ENCODE measurements at regions not wholly inside any gene's neighbourhood (a gene's known extent, or its start where the extent isn't known, plus 50 kb on each side); places are given as distances from the start of the nearest gene placed in this dataset.

DNA sequence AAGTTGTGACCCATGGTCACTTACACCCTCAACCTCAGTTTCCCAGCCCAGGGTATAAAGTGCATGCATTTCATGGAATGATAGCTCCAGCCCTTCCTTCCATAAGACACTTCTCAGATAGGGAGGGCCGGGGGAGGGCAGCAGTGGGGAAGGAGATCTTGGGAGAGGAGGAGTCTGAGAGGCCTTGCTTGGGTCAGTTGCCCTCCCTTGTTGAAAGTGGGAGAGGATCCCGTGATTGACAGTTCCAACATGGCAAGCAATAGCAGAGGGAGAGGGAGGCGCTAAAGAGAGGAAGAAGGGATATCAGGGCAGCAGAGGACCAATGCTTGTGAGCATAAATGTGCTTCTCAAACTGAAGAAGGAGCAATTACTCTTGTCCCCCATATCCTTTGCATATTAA lies 244.4 kb downstream of the CHRM3 start:
- no peak for TF ChIP-seq EZH2 (IDR thresholded peaks at IDR 0.05; ENCODE audit: borderline replicate concordance, low read depth, low read length, poor library complexity, severe bottlenecking)
- TF ChIP-seq, protein P1, sequence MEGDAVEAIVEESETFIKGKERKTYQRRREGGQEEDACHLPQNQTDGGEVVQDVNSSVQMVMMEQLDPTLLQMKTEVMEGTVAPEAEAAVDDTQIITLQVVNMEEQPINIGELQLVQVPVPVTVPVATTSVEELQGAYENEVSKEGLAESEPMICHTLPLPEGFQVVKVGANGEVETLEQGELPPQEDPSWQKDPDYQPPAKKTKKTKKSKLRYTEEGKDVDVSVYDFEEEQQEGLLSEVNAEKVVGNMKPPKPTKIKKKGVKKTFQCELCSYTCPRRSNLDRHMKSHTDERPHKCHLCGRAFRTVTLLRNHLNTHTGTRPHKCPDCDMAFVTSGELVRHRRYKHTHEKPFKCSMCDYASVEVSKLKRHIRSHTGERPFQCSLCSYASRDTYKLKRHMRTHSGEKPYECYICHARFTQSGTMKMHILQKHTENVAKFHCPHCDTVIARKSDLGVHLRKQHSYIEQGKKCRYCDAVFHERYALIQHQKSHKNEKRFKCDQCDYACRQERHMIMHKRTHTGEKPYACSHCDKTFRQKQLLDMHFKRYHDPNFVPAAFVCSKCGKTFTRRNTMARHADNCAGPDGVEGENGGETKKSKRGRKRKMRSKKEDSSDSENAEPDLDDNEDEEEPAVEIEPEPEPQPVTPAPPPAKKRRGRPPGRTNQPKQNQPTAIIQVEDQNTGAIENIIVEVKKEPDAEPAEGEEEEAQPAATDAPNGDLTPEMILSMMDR (conservative IDR thresholded peaks at IDR 0.05; ENCODE audit: low read depth, low read length) = no peak
- POLR2A ChIA-PET (ENCODE audit: low non-redundant PET) = no interaction called here
- Histone ChIP-seq H3K36me3 (ENCODE audit: insufficient read depth, low read length, poor library complexity, severe bottlenecking) (no peaks in the 10 kb centered on the region), H3K4me3 (ENCODE audit: low read depth, low read length, poor library complexity, severe bottlenecking) (no peak overlapping the region), H3K27me3 (replicated peaks; ENCODE audit: insufficient read depth, low read depth, low read length, poor library complexity) (no peaks in the 10 kb centered on the region), H3K27ac (ENCODE audit: low read depth, low read length, poor library complexity, severe bottlenecking) (no peak overlapping the region), H3K4me1 (ENCODE audit: insufficient read depth, low read length, poor library complexity, severe bottlenecking) (no peaks in the 10 kb centered on the region), H3K9me3 (ENCODE audit: low read depth, low read length, poor library complexity, severe bottlenecking) (no peaks in the 10 kb centered on the region)
- intact Hi-C loops (cut with micrococcal nuclease; ENCODE audit: unreplicated experiment) = no loop called here
- no TSS peak for BruUV-seq (replicated peaks)
- CTCF ChIA-PET = no interaction called here
- DNase-seq (ENCODE audit: low spot score) = no peak

DNA sequence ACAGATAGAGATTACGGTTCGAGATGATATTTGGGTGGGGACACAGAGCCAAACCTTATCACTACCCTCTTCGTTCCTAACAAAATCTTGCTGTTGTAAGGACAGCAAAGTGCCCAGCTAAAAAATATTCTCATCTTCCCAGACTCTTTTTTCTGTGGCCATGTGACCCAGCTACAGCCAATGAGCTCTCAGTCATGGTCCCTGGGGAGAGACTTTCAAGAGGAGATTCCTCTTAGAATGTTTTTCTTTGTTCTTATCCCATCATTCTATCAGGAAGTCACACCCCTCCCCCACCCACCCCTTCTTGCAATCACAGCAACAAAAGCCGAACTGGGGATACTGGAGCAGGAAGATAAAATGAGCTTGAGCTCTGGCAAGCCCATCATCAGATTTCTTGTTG lies 247.1 kb downstream of the CHRM3 start:
- Histone ChIP-seq H3K4me3 (ENCODE audit: low read depth, low read length, poor library complexity, severe bottlenecking) (no peak overlapping the region), H3K9me3 (ENCODE audit: low read depth, low read length, poor library complexity, severe bottlenecking) (no peaks in the 10 kb centered on the region), H3K4me1 (ENCODE audit: insufficient read depth, low read length, poor library complexity, severe bottlenecking) (no peaks in the 10 kb centered on the region), H3K36me3 (ENCODE audit: insufficient read depth, low read length, poor library complexity, severe bottlenecking) (no peaks in the 10 kb centered on the region), H3K27ac (ENCODE audit: low read depth, low read length, poor library complexity, severe bottlenecking) (no peak overlapping the region), H3K27me3 (replicated peaks; ENCODE audit: insufficient read depth, low read depth, low read length, poor library complexity) (no peaks in the 10 kb centered on the region)
- POLR2A ChIA-PET (ENCODE audit: low non-redundant PET) = no interaction called here
- TF ChIP-seq, protein P1 (conservative IDR thresholded peaks at IDR 0.05; ENCODE audit: low read depth, low read length) = no peak
- no peak for TF ChIP-seq EZH2 (IDR thresholded peaks at IDR 0.05; ENCODE audit: borderline replicate concordance, low read depth, low read length, poor library complexity, severe bottlenecking)
- intact Hi-C loops (cut with micrococcal nuclease; ENCODE audit: unreplicated experiment) = no loop called here
- no TSS peak for BruUV-seq (replicated peaks)
- no peak for DNase-seq (ENCODE audit: low spot score)
- CTCF ChIA-PET = no interaction called here

DNA sequence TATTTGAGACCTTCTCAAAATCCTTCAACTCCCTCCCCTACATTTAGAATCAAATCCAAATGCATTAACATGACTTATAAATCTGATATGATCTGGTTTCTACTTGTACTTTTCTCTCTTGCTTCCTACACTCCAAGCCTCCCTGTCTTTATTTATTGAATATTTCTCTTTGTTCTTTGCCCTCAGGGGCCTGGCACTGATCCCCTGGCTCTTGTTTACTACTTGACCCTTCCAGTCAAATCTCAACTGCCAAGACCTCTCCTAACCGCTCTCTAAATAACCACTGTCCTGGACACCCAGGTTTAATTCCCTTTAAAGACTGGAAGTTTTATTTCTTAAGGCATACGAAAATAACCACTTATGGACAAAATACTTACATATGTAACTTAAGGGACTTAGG lies 248.9 kb downstream of the CHRM3 start:
- Histone ChIP-seq H3K4me3 (ENCODE audit: low read depth, low read length, poor library complexity, severe bottlenecking) (no peak overlapping the region), H3K27me3 (replicated peaks; ENCODE audit: insufficient read depth, low read depth, low read length, poor library complexity) (no peaks in the 10 kb centered on the region), H3K9me3 (ENCODE audit: low read depth, low read length, poor library complexity, severe bottlenecking) (no peaks in the 10 kb centered on the region), H3K4me1 (ENCODE audit: insufficient read depth, low read length, poor library complexity, severe bottlenecking) (no peaks in the 10 kb centered on the region), H3K36me3 (ENCODE audit: insufficient read depth, low read length, poor library complexity, severe bottlenecking) (no peaks in the 10 kb centered on the region), H3K27ac (ENCODE audit: low read depth, low read length, poor library complexity, severe bottlenecking) (no peak overlapping the region)
- CTCF ChIA-PET = no interaction called here
- no peak for DNase-seq (ENCODE audit: low spot score)
- intact Hi-C loops (cut with micrococcal nuclease; ENCODE audit: unreplicated experiment) = no loop called here
- TF ChIP-seq, protein P1 (conservative IDR thresholded peaks at IDR 0.05; ENCODE audit: low read depth, low read length) = no peak
- no peak for TF ChIP-seq EZH2 (IDR thresholded peaks at IDR 0.05; ENCODE audit: borderline replicate concordance, low read depth, low read length, poor library complexity, severe bottlenecking)
- POLR2A ChIA-PET (ENCODE audit: low non-redundant PET) = no interaction called here
- no TSS peak for BruUV-seq (replicated peaks)
